Suprapubic skin (tissue), 4 donors: ENCODE measurements at regions not wholly inside any gene's neighbourhood (a gene's known extent, or its start where the extent isn't known, plus 50 kb on each side); places are given as distances from the start of the nearest gene placed in this dataset.
"Not testable (repeated sequence)": the region's sequence is repeated elsewhere in the genome, so short reads cannot be mapped to it uniquely, and the experiment has no call there.

Experiments
- DNase-seq, 2 donors: peaks; one replicate each; pipeline ENCODE4 v3.0.0-alpha.2; 2019; ENCODE audit warnings: low spot score in 2 of 2
- H3K27ac ChIP-seq: fragments of 200-600 bp; sonication (generic); one replicate; pipeline ENCODE4 v1.5.1; 2019
- H3K27me3 ChIP-seq: fragments of 200-600 bp; sonication (generic); one replicate; pipeline ENCODE4 v1.5.1; 2019
- H3K36me3 ChIP-seq: fragments of 200-600 bp; sonication (generic); one replicate; pipeline ENCODE4 v1.5.1; 2019
- H3K4me1 ChIP-seq: fragments of 200-600 bp; sonication (generic); one replicate; pipeline ENCODE4 v1.5.1; 2019
- H3K4me3 ChIP-seq: fragments of 200-600 bp; sonication (generic); one replicate; pipeline ENCODE4 v1.5.1; 2019; ENCODE audit warnings: mild to moderate bottlenecking
- H3K9me3 ChIP-seq: fragments of 200-600 bp; sonication (generic); one replicate; pipeline ENCODE4 v1.5.1; 2019
- EP300 ChIP-seq: sonication (generic); formaldehyde crosslinking; IDR thresholded peaks from one replicate; pipeline ENCODE4 v1.6.1; 2017; ENCODE audit warnings: antibody characterized with exemption
- POLR2A ChIP-seq, 2 donors: fragments of 450-650 bp; IDR thresholded peaks; one replicate each; pipeline ENCODE4 v1.6.1; 2017; ENCODE audit warnings: antibody characterized with exemption in 2 of 2, mild to moderate bottlenecking in 2 of 2, moderate library complexity in 2 of 2
- POLR2AphosphoS5 ChIP-seq, 3 donors: sonication (generic); formaldehyde crosslinking; IDR thresholded peaks; one replicate each; pipeline ENCODE4 v1.6.1; 2017; ENCODE audit warnings: antibody characterized with exemption in 3 of 3
- WGBS: methylation state at CpG from one replicate; pipeline ENCODE4 v1.1.5; 2018; 5-methylcytosine and 5-hydroxymethylcytosine counted together
- TF ChIP-seq, protein P1 (sequence below), 2 donors: fragments of 200-600 bp in 1 of 2; fragments of 450-650 bp in 1 of 2; sonication (generic) in 1 of 2; IDR thresholded peaks; one replicate each; pipeline ENCODE4 v1.5.1; 2016 to 2019; ENCODE audit warnings: antibody characterized with exemption in 2 of 2, mild to moderate bottlenecking in 1 of 2, moderate library complexity in 1 of 2

DNA sequence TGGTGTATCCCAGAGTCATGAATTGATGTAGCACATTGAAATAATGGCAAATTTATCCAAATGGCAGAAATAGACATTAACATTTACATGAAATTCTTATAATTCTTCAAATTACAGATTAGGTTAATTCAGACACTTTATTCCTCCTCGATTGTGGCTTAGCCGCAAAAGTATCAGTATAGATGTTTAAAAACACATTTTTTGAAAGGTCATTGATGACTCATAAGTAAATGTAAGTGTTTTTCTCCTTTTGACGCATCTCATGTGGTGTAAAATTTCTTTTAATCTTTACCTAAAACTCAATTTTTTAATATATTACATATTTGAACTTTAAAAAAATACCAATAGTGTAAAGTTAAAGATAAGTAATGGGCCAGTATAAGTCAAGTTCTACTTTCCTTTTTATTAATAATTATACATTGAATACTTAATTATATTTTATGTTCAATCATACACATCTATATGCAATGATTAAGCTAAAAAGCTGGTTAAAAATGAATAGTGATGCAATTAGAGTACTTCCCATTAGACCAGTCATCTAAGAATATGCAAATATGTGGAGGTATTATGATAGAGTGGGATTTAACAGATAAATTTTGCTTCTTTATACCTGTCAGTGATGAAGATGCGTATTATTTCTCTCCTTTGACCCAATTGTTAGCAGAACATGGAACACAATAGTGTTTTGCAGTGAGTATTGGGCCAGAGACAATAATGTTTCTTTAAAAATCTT lies 678.1 kb upstream of the DPPA4 start:
- TF ChIP-seq EP300 (no peak), POLR2A (IDR thresholded peaks at IDR 0.05) (no peak), POLR2AphosphoS5 (IDR thresholded peaks at IDR 0.05) (no peak)
- TF ChIP-seq, protein P1, sequence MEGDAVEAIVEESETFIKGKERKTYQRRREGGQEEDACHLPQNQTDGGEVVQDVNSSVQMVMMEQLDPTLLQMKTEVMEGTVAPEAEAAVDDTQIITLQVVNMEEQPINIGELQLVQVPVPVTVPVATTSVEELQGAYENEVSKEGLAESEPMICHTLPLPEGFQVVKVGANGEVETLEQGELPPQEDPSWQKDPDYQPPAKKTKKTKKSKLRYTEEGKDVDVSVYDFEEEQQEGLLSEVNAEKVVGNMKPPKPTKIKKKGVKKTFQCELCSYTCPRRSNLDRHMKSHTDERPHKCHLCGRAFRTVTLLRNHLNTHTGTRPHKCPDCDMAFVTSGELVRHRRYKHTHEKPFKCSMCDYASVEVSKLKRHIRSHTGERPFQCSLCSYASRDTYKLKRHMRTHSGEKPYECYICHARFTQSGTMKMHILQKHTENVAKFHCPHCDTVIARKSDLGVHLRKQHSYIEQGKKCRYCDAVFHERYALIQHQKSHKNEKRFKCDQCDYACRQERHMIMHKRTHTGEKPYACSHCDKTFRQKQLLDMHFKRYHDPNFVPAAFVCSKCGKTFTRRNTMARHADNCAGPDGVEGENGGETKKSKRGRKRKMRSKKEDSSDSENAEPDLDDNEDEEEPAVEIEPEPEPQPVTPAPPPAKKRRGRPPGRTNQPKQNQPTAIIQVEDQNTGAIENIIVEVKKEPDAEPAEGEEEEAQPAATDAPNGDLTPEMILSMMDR (IDR thresholded peaks at IDR 0.05), result no peak
- no peaks in the 10 kb centered on the region for H3K27me3 ChIP-seq
- H3K4me3 ChIP-seq, result no peak overlapping the region
- WGBS, result 89% methylated on average over 4 of the region's 4 CpGs
- H3K27ac ChIP-seq, result no peak overlapping the region
- H3K4me1 ChIP-seq, result no peaks in the 10 kb centered on the region
- no peaks in the 10 kb centered on the region for H3K36me3 ChIP-seq
- no peaks in the 10 kb centered on the region for H3K9me3 ChIP-seq
- DNase-seq, result no peak

DNA sequence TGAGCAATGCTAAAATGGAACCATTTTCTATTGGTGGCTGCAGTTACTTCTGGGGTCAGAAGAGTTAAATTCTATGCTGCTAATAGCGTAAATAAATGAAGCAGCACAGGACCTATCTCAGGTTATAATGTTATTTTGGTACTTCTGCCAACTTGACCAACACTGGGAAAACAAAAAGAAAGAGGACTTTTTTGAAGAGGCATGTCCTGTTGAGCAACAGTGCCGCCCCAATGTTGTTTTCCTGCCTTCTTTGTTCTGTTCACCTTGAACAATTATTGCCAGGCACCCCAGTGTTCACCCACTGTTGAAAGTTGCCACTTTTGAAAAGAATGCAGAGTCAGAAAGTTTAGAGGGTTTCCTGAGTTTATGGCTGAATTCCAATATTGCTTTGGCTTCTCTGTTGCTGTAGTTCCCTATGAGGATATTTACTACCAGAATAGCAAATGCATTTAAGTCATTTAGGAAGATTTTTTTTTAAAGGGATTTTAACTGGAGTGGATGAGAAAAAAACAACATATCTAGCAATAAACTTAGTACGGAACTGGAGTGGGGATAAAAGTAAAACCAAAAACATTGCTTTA lies 679.0 kb upstream of the DPPA4 start:
- Histone ChIP-seq H3K27ac (no peak overlapping the region), H3K4me1 (no peaks in the 10 kb centered on the region), H3K27me3 (no peaks in the 10 kb centered on the region), H3K36me3 (no peaks in the 10 kb centered on the region), H3K9me3 (no peaks in the 10 kb centered on the region), H3K4me3 (no peak overlapping the region)
- no peak for TF ChIP-seq POLR2AphosphoS5 (IDR thresholded peaks at IDR 0.05)
- TF ChIP-seq, protein P1 (IDR thresholded peaks at IDR 0.05), result no peak
- no peak for TF ChIP-seq EP300
- TF ChIP-seq POLR2A (IDR thresholded peaks at IDR 0.05), result no peak
- 49% methylated on average over 3 of the region's 3 CpGs for WGBS
- no peak for DNase-seq

DNA sequence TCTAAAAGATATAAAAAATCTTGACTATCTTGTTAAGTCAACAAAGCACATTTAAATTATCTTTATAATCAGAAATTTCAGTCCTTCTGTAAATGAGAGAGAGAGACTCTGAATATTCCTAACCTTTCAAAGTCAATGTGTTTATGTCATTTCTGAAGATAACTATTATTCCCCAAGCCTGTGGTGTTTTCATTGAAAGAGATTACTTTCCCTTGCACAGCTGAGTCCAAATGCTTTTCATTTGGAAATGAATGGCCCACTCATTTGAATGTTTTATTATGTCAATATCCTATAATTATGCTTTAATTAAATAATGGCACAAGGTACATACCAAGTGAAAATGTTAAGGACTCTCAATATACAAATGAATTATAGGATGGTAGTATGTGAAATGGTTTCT lies 680.0 kb upstream of the DPPA4 start:
- Histone ChIP-seq H3K4me1 (no peaks in the 10 kb centered on the region), H3K9me3 (no peaks in the 10 kb centered on the region), H3K4me3 (no peak overlapping the region), H3K36me3 (no peaks in the 10 kb centered on the region), H3K27me3 (no peaks in the 10 kb centered on the region), H3K27ac (no peak overlapping the region)
- TF ChIP-seq POLR2AphosphoS5 (IDR thresholded peaks at IDR 0.05) (no peak), POLR2A (IDR thresholded peaks at IDR 0.05) (no peak), EP300 (no peak)
- TF ChIP-seq, protein P1 (IDR thresholded peaks at IDR 0.05), result no peak
- DNase-seq, result no peak

DNA sequence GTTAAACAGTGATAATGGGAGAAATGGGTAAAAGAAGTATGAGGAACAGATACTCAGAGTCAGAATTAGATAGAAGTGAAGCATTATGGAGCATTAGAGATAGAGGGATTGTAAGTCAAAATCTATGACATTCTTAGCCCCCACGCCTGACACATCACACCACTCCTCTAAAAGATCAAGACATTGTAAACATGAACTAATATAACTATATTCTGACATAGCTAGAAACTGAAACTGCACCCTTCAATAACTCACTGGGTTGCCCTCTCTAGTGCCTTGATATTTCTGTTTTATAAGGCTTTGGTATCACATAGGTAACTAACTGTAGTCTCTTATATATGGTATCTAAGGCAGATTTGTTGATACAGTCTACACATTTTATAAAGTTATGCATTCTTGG lies 684.3 kb upstream of the DPPA4 start:
- Histone ChIP-seq H3K4me1 (no peaks in the 10 kb centered on the region), H3K9me3 (peaks cover 7% of the 10 kb centered on the region), H3K36me3 (no peaks in the 10 kb centered on the region), H3K27ac (no peak overlapping the region), H3K27me3 (no peaks in the 10 kb centered on the region), H3K4me3 (no peak overlapping the region)
- TF ChIP-seq, protein P1 (IDR thresholded peaks at IDR 0.05), result no peak
- no peak for TF ChIP-seq EP300
- no peak for TF ChIP-seq POLR2A (IDR thresholded peaks at IDR 0.05)
- 0% methylated on average over 1 of the region's 1 CpG for WGBS
- DNase-seq, result no peak

DNA sequence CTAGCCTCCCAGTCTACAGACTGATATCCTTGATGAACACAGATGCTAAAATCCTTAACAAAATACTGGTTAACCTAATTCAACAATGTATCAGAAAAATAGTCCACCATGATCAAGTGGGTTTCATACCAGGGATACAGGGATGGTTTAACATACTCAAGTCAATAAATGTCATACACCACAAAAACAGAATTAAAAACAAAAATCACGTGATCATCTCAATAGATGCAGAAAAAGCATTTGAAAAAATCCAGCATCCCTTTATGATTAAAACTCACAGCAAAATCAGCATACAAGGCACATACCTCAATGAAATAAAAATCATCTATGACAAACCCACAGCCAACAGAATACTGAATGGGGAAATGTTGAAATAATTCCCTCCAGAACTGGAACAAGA lies 685.7 kb upstream of the DPPA4 start:
- not testable (repeated sequence) for DNase-seq, H3K36me3 ChIP-seq, H3K9me3 ChIP-seq, H3K4me1 ChIP-seq, H3K4me3 ChIP-seq, H3K27ac ChIP-seq, H3K27me3 ChIP-seq
- WGBS, result 97% methylated on average over 1 of the region's 1 CpG
